Activated naive CD4-positive, alpha-beta T cell treated with anti-CD3 and anti-CD28 coated beads, Interleukin-2, amount 50 U/mL, for 72 hours (primary cell): ENCODE measurements at regions not wholly inside any gene's neighbourhood (a gene's known extent, or its start where the extent isn't known, plus 50 kb on each side); places are given as distances from the start of the nearest gene placed in this dataset.

ENCODE experiments used
- ATAC-seq, 2 donors: fragments of 150-1000 bp; cut with Tn5 transposase; 2 replicates each; pipeline ENCODE4 v1.10.0; 2021; ENCODE audit warnings: mild to moderate bottlenecking in 2 of 2, moderate library complexity in 2 of 2
- DNase-seq, 2 donors: peaks; one replicate each; pipeline ENCODE4 v3.0.0; 2021 to 2022; ENCODE audit warnings: low spot score in 2 of 2
- H3K27ac Mint-ChIP-seq, 2 donors: one replicate each; pipeline ENCODE4 v1.8.0; 2022; ENCODE audit warnings: mild to moderate bottlenecking in 2 of 2, mixed read lengths in 2 of 2
- H3K36me3 Mint-ChIP-seq, 2 donors: one replicate each; pipeline ENCODE4 v1.8.0; 2022; ENCODE audit warnings: mixed read lengths in 2 of 2
- H3K9me3 Mint-ChIP-seq, 2 donors: one replicate each; pipeline ENCODE4 v1.8.0; 2022; ENCODE audit warnings: mixed read lengths in 2 of 2

- Mint-ChIP-seq H3K27ac (no peak overlapping the region), H3K36me3 (no peaks in the 10 kb centered on the region), H3K9me3 (no peaks in the 10 kb centered on the region)
- DNase-seq: no peak
- no peak for ATAC-seq
Measured at GRCh38 chr4:41866799-41867677, 68.2 kb upstream of the TMEM33 start.

- no peak for DNase-seq
- H3K36me3 Mint-ChIP-seq: no peaks in the 10 kb centered on the region
- no peak overlapping the region for H3K27ac Mint-ChIP-seq
- no peaks in the 10 kb centered on the region for H3K9me3 Mint-ChIP-seq
- ATAC-seq: no peak
Measured at GRCh38 chr4:41865981-41866798, 69.0 kb upstream of the TMEM33 start.

- no peak overlapping the region for H3K27ac Mint-ChIP-seq
- no peaks in the 10 kb centered on the region for H3K9me3 Mint-ChIP-seq
- ATAC-seq: no peak
- H3K36me3 Mint-ChIP-seq: no peaks in the 10 kb centered on the region
- no peak for DNase-seq
Measured at GRCh38 chr4:41865306-41865980, 69.8 kb upstream of the TMEM33 start.

DNA sequence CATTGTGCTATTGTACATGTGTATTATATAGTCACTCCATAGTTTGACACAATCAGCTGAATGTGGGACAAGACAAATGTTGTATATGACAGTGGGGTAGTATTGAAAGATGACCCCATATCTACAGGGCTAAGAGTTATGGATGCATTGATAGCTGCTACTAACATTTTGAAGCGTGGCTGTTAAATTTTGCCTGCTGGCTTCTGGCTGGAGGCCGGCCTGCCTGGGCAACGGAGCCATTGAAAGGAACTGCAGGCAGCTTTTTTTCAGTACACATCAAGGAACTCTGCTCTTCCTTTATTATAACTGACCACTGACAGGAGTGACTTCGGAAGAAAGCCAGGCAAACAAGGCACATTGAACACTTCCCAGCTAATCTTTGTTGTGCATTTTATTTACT is 76.1 kb upstream of the TMEM33 start:
- no peaks in the 10 kb centered on the region for H3K9me3 Mint-ChIP-seq
- no peak for DNase-seq
- no peak overlapping the region for H3K27ac Mint-ChIP-seq
- ATAC-seq: no peak
- no peaks in the 10 kb centered on the region for H3K36me3 Mint-ChIP-seq

GRCh38 chr4:41857226-41857641 is 78.0 kb upstream of the TMEM33 start:
- ATAC-seq: no peak
- Mint-ChIP-seq H3K36me3 (no peaks in the 10 kb centered on the region), H3K9me3 (no peaks in the 10 kb centered on the region), H3K27ac (no peak overlapping the region)
- no peak for DNase-seq

DNA sequence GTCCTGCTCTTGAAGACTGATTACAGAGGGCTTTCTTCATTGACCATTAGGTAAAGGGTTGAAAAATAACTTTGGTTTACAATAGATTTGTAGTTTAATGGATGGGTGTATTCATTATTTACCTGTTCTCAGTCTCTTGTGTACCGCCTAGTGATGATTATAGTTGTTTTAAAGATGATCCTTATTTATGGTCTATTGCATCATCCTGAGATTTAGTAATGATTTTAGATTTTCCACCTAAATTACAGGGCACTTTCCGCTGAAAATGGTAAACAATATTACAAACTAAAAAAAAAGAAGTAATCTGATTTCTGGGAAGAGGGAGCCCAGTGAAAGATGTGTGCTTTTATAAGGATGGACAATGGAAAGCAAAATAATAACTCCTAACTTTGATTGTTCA is 78.4 kb upstream of the TMEM33 start:
- Mint-ChIP-seq H3K9me3 (no peaks in the 10 kb centered on the region), H3K27ac (no peak overlapping the region), H3K36me3 (no peaks in the 10 kb centered on the region)
- no peak for ATAC-seq
- DNase-seq: no peak

DNA sequence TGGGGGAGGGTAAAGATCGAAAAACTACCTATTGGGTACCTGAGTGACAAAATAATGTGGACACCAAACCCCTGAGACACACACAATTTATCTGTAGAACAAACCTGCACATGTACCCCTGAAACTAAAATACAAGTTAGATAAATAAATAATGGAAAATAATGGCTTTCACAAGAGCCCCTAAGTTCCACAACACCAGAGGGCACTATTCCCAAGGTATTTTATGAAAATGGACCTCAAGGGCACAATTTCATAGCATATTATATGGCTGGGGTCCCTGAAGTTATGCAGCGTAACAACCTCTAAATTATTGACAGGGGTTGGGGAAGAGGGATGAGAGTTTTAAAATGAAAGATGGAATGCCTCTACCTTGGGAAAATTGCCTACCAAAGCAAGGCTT is 81.3 kb upstream of the TMEM33 start:
- no peaks in the 10 kb centered on the region for H3K9me3 Mint-ChIP-seq
- DNase-seq (no peak), ATAC-seq (no peak)
- no peaks in the 10 kb centered on the region for H3K36me3 Mint-ChIP-seq
- no peak overlapping the region for H3K27ac Mint-ChIP-seq

- Mint-ChIP-seq H3K9me3 (no peaks in the 10 kb centered on the region), H3K36me3 (no peaks in the 10 kb centered on the region), H3K27ac (no peak overlapping the region)
- no peak for DNase-seq
- no peak for ATAC-seq
Measured at GRCh38 chr4:41852229-41852628, 83.0 kb upstream of the TMEM33 start.

DNA sequence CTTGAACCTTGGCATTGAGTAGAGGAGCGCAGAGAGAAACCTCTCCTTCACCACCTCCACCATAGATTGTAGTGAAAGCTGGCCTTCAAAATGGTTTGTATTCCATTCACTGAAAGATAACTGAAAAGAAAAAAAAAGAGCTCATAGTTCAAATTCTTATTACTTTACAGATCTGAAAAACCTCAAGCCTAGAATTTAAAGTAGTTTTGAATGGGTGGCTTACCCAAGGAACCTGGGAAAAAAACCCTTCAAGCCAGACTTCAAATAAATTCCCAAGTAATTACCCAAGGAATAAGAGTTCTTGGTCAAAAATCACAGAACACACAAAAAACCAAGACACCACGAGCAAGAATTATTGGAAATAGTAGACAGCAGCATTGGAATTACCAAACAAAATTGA is 83.6 kb upstream of the TMEM33 start:
- ATAC-seq (no peak), DNase-seq (no peak)
- H3K27ac Mint-ChIP-seq: no peak overlapping the region
- no peaks in the 10 kb centered on the region for H3K36me3 Mint-ChIP-seq
- no peaks in the 10 kb centered on the region for H3K9me3 Mint-ChIP-seq

DNA sequence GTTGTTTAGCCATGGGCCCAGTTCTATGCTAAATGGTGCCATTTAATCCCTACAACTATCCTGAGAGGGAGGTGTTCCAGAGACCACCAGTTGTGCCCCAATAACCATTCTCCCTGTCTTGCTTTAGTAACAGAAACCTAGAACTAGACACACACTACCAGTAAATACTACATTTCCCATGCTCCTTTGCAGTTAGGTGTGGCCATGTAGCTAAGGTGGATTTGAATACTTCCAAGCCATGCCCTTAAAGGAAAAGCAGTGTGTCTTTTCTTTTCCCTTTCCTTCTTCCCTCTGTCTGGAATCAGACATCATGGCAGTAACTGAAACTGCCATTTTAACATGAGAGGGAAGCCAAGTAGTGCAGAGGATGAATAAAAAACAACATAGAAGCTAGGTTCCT is 90.9 kb upstream of the TMEM33 start:
- ATAC-seq (no peak), DNase-seq (no peak)
- no peak overlapping the region for H3K27ac Mint-ChIP-seq
- peaks cover 0 to 4% of the 10 kb centered on the region in 2 donors for H3K9me3 Mint-ChIP-seq
- H3K36me3 Mint-ChIP-seq: peaks cover 0 to 4% of the 10 kb centered on the region in 2 donors

DNA sequence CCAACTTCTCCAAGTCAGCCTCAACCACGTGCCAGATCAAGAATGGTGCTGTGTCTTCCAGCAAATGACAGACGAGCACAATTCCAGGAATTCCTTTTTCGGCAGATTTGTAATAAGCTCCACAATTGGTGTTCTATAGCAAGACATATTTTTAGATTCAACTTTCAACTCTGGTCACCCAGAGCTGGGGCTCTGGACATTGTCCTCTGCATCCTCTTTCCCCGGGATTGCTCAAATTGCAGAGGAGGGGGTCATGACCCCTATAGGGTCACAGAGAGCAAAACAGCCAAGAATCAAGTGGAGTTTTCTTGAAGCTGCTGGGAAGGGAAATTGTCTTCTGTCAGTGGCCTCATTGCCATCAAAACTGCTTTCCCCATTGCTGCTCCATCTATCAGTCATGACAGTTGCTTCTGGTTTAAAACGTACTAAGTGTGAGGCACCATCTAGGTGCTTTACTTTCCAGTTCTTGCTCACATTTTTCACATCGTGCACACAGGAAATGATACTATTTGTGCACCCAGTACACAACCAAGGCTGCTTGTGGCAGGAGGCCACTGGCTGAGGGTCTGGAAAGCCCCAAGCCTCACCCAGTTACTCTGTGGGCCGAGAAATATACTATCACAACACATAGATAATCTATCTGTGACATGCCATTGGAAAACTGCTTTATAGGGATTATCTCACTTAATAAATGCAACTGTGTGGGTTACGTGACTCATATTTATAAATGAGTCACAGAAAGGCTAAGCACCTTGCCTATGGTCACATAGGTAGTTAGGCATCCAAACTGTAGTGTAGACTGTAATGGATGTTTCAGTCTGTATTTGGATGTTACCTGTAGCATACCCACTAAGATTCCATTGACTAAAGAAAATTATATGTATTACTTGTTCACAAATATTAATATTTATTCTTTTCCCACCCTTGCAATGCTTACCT is 91.7 kb upstream of the PHOX2B start:
- no peak for DNase-seq
- peaks cover 0 to 4% of the 10 kb centered on the region in 2 donors for H3K36me3 Mint-ChIP-seq
- ATAC-seq: peak; percentile 33 to 96
- H3K9me3 Mint-ChIP-seq: peaks cover 0 to 4% of the 10 kb centered on the region in 2 donors
- H3K27ac Mint-ChIP-seq: peak overlapping the region in 1 of 2 donors; percentile 44

DNA sequence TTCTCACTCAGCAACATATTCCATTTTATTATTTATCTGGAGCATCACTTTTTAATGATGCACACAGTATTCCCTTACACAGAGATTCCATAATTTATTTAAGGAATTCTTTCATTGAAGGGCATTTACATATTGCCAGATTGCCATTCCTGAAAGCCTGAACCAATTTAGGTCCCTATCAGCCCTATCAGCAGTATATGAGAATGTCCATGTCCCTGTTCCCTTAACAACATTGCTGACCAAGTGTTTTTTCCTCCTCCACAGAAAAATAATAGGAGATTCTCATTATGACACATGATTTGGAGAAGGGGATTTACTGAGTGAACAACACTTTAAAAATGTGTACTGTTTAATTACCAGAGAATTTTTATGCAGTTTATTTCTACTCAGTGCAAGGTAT is 90.1 kb upstream of the PHOX2B start:
- H3K36me3 Mint-ChIP-seq: peaks cover 0 to 4% of the 10 kb centered on the region in 2 donors
- DNase-seq (no peak), ATAC-seq (no peak)

GRCh38 chr4:41835321-41835995 is 86.9 kb upstream of the PHOX2B start:
- Mint-ChIP-seq H3K27ac (no peak overlapping the region), H3K9me3 (peaks cover 0 to 5% of the 10 kb centered on the region in 2 donors), H3K36me3 (peaks cover 0 to 8% of the 10 kb centered on the region in 2 donors)
- ATAC-seq (no peak), DNase-seq (no peak)

More for the DNA sequence above, 90.1 kb upstream of the PHOX2B start:
- Mint-ChIP-seq H3K9me3 (peaks cover 0 to under 1% of the 10 kb centered on the region in 2 donors), H3K27ac (no peak overlapping the region)

DNA sequence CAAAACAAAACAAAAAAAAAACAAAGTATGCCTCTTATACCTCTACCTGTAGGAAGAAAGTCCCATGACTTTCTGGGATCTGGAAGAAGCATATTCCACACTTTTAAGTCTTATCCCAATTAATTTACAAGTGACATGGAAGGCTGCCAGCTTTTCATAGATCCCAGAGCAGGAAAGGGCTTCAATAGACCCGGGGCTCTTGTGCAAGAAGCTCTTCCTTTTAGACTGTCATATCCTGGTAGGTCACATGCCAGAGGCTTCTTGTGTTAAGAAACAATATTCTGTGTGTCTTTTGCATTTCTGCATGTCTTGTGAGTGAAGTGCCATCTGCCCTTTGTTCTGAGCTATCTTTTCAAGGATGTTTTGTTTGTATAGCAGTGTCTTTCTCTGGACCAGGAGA is 84.4 kb upstream of the PHOX2B start:
- Mint-ChIP-seq H3K27ac (no peak overlapping the region), H3K36me3 (peaks cover 0 to 4% of the 10 kb centered on the region in 2 donors), H3K9me3 (peaks cover 0 to 5% of the 10 kb centered on the region in 2 donors)
- ATAC-seq: no peak
- DNase-seq: no peak

- ATAC-seq: no peak
- Mint-ChIP-seq H3K9me3 (peaks cover 0 to 3% of the 10 kb centered on the region in 2 donors), H3K36me3 (no peaks in the 10 kb centered on the region), H3K27ac (no peak overlapping the region)
- DNase-seq: no peak
Measured at GRCh38 chr4:41822325-41822724, 73.8 kb upstream of the PHOX2B start.

DNA sequence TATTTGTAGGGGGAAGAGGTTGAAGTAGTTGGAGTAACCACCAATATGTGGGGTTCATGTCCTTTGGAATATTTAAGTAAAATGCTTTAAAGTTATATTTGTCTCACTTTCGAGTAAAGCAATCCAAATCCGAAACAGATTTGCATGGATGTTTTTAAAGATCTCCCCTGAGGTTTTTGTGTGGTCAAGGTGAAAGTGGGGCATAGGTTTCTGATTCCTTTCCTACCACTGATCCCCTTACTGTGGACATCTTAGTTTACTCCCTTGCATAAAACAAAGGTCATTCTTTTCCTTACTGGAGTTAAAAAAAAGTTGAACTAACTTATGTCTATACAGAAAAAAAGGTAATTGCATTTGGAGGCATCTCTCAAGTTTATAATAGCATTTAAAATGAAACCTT is 71.9 kb upstream of the PHOX2B start:
- DNase-seq (no peak), ATAC-seq (no peak)
- H3K27ac Mint-ChIP-seq: no peak overlapping the region
- peaks cover 0 to 3% of the 10 kb centered on the region in 2 donors for H3K9me3 Mint-ChIP-seq
- no peaks in the 10 kb centered on the region for H3K36me3 Mint-ChIP-seq
